ENCODE measurements at regions not wholly inside any gene's neighbourhood (a gene's known extent, or its start where the extent isn't known, plus 50 kb on each side); places are given as distances from the start of the nearest gene placed in this dataset.

- DNase-seq (ENCODE audit: low read depth, low spot score), result no peak
- no peak for TF ChIP-seq CTCF (conservative IDR thresholded peaks at IDR 0.05)
- peaks cover 49% of the 10 kb centered on the region for H3K4me1 Mint-ChIP-seq
- no peaks in the 10 kb centered on the region for H3K27me3 Mint-ChIP-seq (ENCODE audit: low read depth)
- no peak overlapping the region for H3K27ac Mint-ChIP-seq (ENCODE audit: unreplicated experiment)
- peak overlapping the region; percentile 61 for H3K4me3 Mint-ChIP-seq
- H3K36me3 Mint-ChIP-seq (ENCODE audit: low read depth), result no peaks in the 10 kb centered on the region
- H3K9me3 Mint-ChIP-seq, result no peaks in the 10 kb centered on the region
These were observed 147.2 kb downstream of the SEC61B start for GRCh38 chr9:99369327-99369722.

- H3K36me3 Mint-ChIP-seq (ENCODE audit: low read depth), result no peaks in the 10 kb centered on the region
- H3K9me3 Mint-ChIP-seq, result no peaks in the 10 kb centered on the region
- TF ChIP-seq CTCF (conservative IDR thresholded peaks at IDR 0.05), result no peak
- H3K27me3 Mint-ChIP-seq (ENCODE audit: low read depth), result no peaks in the 10 kb centered on the region
- peaks cover 44% of the 10 kb centered on the region for H3K4me1 Mint-ChIP-seq
- no peak overlapping the region for H3K4me3 Mint-ChIP-seq
- no peak overlapping the region for H3K27ac Mint-ChIP-seq (ENCODE audit: unreplicated experiment)
- no peak for DNase-seq (ENCODE audit: low read depth, low spot score)
These were observed 148.3 kb downstream of the SEC61B start for GRCh38 chr9:99370376-99370775.

- Mint-ChIP-seq H3K4me1 (peaks cover 41% of the 10 kb centered on the region), H3K36me3 (ENCODE audit: low read depth) (no peaks in the 10 kb centered on the region), H3K4me3 (no peak overlapping the region), H3K9me3 (no peaks in the 10 kb centered on the region), H3K27ac (ENCODE audit: unreplicated experiment) (no peak overlapping the region), H3K27me3 (ENCODE audit: low read depth) (no peaks in the 10 kb centered on the region)
- no peak for TF ChIP-seq CTCF (conservative IDR thresholded peaks at IDR 0.05)
- no peak for DNase-seq (ENCODE audit: low read depth, low spot score)
These were observed 149.3 kb downstream of the SEC61B start for GRCh38 chr9:99371376-99371775.

- no peaks in the 10 kb centered on the region for H3K36me3 Mint-ChIP-seq (ENCODE audit: low read depth)
- H3K9me3 Mint-ChIP-seq, result no peaks in the 10 kb centered on the region
- no peak for DNase-seq (ENCODE audit: low read depth, low spot score)
- no peak overlapping the region for H3K27ac Mint-ChIP-seq (ENCODE audit: unreplicated experiment)
- no peaks in the 10 kb centered on the region for H3K27me3 Mint-ChIP-seq (ENCODE audit: low read depth)
- H3K4me3 Mint-ChIP-seq, result no peak overlapping the region
- H3K4me1 Mint-ChIP-seq, result peaks cover 36% of the 10 kb centered on the region
- TF ChIP-seq CTCF (conservative IDR thresholded peaks at IDR 0.05), result no peak
These were observed 151.8 kb downstream of the SEC61B start for GRCh38 chr9:99373912-99374311.

- H3K36me3 Mint-ChIP-seq (ENCODE audit: low read depth), result no peaks in the 10 kb centered on the region
- H3K27me3 Mint-ChIP-seq (ENCODE audit: low read depth), result no peaks in the 10 kb centered on the region
- no peak overlapping the region for H3K27ac Mint-ChIP-seq (ENCODE audit: unreplicated experiment)
- no peak for DNase-seq (ENCODE audit: low read depth, low spot score)
- TF ChIP-seq CTCF (conservative IDR thresholded peaks at IDR 0.05), result no peak
- H3K4me1 Mint-ChIP-seq, result peaks cover 30% of the 10 kb centered on the region
- H3K9me3 Mint-ChIP-seq, result no peaks in the 10 kb centered on the region
- no peak overlapping the region for H3K4me3 Mint-ChIP-seq
These were observed 152.7 kb downstream of the SEC61B start for GRCh38 chr9:99374793-99375192.

GRCh38 chr9:99375481-99375880, 153.4 kb downstream of the SEC61B start:
- H3K9me3 Mint-ChIP-seq, result no peaks in the 10 kb centered on the region
- DNase-seq (ENCODE audit: low read depth, low spot score), result no peak
- H3K27ac Mint-ChIP-seq (ENCODE audit: unreplicated experiment), result no peak overlapping the region
- H3K4me1 Mint-ChIP-seq, result peaks cover 26% of the 10 kb centered on the region
- H3K4me3 Mint-ChIP-seq, result no peak overlapping the region
- no peak for TF ChIP-seq CTCF (conservative IDR thresholded peaks at IDR 0.05)
- no peaks in the 10 kb centered on the region for H3K36me3 Mint-ChIP-seq (ENCODE audit: low read depth)
- no peaks in the 10 kb centered on the region for H3K27me3 Mint-ChIP-seq (ENCODE audit: low read depth)

Measured in neural crest cell (in vitro differentiated cells).